CD4-positive, alpha-beta T cell treated with Interleukin-2 at 100 ng/mL for 4 hours (primary cell): ENCODE measurements at regions not wholly inside any gene's neighbourhood (a gene's known extent, or its start where the extent isn't known, plus 50 kb on each side); places are given as distances from the start of the nearest gene placed in this dataset.

Experiments
- DNase-seq: peaks from one replicate; pipeline ENCODE4 v3.0.0-alpha.2; 2020; ENCODE audit warnings: low spot score

GRCh38 chr5:74226716-74227485 lies 413.6 kb downstream of the ENC1 start:
- DNase-seq: no peak

DNA sequence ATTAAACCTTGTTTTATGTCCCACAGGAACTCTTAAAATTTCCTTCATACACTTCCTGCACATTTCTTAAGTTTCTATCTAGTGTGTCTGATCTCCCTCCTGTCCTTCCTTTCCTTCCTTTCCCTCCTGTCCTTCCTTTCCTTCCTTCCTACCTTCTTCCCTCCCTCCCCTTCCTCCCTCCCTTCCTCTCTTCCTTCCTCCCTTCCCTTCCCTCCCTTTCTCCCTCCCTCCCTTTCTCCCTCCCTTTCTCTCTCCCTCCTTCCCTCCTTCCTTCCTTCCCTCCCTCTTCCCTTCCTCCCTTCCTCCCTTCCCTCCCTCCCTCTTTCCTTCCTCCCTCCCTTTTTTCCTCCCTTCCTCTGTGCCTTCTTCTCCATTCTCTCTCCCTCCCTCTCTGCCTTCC lies 414.9 kb downstream of the ENC1 start:
- DNase-seq: no peak

DNA sequence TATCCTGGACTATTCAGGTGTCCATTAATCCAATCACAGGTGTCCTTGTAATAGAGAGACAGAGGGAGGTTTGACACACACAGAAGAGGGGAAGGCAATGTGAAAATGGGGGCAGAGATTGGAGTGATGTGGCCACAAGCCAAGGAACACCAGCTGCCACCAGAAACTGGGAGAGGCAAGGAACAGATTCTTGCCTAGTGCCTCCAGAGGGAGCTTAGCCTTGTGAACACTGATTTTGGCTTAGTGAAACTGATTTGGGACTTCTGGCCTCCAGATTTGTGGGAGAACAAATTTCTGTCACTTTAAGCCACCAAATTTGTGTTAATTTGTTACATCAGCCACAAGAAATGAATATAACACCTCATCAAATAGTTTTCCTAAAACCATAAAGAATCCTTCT lies 416.2 kb downstream of the ENC1 start:
- no peak for DNase-seq

GRCh38 chr5:74222806-74223205 lies 417.7 kb downstream of the ENC1 start:
- DNase-seq: no peak

DNA sequence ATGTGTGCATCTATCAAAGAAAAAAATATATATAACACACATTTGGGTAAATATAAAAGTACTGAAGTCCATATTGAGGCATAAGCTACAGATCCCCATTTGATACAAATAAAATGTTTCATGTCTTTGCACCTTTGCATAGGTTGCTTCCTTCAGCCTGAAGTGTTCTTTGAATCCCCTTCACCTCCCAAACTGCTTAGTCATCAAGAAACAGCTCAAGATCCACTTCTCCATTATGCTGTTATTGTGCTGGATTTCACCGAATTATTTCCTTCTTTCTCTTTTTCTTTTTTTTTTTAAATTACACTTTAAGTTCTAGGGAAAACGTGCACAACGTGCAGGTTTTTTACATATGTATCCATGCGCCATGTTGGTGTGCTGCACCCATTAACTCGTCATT lies 419.1 kb downstream of the ENC1 start:
- no peak for DNase-seq

DNA sequence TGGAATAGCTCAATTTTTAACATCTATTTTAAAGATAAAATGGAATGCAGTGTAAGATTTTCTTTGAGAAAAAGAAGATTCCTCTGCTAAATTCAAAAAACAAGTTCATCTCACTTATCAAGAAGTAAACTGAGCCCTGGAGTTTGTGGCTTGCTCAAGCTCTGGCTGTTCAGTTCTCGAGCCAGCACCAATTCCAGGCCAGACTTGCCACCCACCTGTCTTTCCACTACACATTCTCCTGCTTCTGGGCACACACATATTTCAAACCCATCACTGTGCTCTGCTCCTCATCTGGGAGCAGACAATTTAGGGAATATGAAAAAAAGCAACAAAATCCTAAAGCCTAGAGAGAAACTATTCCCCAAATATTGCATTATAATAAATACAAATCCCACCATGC lies 424.5 kb downstream of the ENC1 start:
- no peak for DNase-seq

GRCh38 chr5:74212336-74212735 lies 428.2 kb downstream of the ENC1 start:
- no peak for DNase-seq

DNA sequence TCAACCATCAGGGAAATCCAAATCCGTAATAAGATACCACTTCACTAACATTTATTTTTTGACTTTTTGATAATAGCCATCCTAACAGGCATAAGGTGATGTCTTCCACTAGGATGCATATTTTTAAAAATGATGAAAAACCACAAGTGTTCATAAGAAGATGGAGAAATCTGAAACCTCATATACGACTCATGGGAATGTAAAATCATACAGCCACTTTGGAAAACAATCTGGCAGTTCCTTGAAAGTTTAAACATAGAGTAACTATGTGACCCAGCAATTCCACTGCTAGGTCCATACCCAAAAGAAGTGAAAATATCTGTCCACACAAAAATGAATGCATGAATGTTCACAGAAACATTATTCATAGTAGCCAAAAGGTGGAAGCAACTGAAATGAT lies 431.0 kb downstream of the ENC1 start:
- no peak for DNase-seq

DNA sequence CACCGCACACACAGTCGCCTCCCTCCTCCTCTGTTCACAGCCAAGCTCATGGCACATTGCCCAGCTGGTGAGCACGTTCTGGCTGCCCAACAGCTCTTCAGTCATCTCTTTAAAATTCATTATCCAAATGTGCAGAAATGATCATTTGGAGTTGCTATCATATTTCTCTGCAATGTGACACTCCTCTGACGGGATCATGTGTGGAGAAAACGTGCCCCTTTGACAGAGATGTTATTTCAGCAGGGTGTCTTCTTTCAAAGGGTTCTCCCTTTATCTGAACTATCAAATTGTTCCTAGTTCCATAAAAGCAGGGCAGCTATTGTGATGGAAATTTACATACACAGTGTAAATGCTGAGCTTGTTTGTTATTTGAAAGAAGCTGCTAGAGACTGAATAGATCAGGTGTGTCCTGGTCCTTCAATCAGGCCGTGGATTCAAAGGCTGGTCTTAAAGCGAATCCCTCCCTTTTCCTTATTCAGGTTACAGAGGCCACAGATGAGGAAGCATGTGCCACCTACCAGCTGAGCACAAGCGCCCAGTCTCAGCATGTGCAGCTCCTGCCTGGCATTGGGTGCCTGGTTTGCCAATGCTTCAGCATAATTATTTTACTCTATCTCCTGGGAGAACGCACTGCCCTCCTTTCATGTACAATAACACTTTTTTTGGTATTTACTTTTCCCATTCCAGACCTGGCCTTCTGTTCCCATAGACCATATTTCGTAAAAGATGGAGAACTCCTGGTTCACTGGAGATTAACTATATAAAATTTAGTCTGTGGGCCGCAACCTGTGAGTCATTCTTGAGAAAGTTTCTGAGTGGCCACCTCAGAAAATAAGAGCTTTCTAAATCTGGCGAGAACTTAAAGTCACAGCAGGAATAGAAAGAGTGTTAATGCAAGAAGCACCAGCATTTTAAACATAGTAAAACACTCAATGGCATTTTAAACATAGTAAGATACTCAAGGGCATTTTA lies 433.7 kb downstream of the ENC1 start:
- DNase-seq: no peak

- no peak for DNase-seq
These were observed 434.6 kb downstream of the ENC1 start for GRCh38 chr5:74205767-74206578.

DNA sequence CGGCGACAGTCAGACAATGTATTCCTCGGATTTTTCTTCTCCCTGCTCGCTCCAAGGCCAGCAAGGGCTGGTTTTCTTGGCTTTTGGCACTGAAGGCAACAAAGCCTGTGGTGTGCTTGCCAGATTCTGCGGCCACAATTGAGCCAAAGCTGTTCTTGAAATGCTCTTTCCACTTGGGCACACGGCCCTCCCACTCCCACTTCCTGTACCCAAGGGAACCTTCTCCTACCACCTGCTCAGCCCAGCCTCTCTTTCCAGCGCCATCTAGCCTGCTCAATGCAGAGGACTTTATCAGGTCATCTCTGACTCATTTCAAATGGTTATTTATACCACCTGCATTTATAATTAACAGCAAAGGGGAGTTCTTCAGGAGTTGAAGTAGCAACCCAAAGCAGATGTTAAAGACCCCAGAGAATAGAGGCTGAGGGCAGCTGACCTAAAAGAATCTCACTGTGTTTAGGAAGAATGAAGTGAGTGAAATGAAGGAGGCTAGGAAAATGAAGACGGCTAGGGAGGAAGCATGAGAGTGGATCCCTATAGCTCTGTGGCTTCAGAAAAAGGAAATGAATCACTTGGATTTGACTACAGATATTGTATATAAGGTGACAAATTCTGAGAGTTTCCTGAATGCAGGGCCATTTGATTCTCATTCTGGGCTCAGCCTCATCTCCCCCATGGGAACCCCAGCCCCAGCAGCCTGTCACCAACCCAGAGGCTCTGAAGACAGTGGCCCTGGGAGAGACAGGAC lies 439.0 kb downstream of the ENC1 start:
- no peak for DNase-seq

- no peak for DNase-seq
These were observed 440.0 kb downstream of the ENC1 start for GRCh38 chr5:74200560-74200959.

DNA sequence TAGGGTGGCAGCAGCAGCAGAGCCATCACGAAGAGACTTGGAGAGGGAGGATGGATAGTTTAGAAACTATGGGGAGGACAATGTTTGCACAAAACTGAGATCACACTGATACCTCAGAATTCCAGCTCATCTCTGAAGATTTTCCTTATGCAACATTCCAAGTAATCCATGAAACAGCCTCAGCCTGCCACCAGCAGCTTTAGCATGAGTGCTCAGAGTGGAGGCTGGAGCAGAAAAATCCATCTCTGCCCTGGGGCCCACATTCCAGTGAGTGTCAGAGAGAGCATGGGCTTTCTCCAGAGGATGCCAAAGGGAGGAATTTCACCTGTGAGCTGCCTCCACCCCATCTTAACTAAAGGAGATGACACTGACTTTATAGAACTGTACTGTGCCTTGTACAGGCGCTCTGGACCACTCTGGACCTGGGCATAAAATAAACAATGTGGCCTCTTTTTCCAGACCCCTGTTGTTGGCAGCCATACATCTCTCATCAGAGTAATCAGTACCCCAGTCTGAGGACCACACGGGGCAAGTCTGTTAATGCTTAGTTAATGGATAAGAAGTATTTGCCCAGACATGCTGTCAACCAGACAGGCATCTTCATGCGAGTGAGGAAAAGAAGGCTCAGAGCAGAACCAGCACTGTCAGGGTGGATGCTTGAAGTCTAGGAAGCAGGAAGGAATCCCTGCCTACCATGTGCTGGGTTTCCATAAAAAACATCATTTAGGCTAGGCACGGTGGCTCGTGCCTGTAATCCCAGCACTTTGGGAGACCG lies 440.9 kb downstream of the ENC1 start:
- DNase-seq: no peak

DNA sequence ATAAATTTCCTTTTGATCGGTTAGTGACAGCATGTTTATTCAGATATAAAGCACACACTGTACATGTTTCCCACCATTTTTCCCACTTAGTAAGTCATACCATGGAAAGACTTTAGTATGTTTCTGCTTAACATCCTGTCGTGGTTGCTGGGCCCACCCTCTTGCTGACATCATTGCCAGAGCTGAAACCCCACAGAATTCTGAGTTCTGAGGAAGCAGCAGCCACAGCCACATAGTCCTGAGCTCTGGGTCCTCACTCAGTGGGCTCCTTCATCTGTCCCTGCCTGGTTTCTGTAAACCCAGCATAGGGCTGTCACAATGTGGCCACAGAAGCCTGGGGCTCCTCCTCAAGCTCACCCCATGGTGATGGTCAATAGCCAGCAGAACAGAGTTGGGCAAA lies 441.5 kb downstream of the ENC1 start:
- DNase-seq: no peak

DNA sequence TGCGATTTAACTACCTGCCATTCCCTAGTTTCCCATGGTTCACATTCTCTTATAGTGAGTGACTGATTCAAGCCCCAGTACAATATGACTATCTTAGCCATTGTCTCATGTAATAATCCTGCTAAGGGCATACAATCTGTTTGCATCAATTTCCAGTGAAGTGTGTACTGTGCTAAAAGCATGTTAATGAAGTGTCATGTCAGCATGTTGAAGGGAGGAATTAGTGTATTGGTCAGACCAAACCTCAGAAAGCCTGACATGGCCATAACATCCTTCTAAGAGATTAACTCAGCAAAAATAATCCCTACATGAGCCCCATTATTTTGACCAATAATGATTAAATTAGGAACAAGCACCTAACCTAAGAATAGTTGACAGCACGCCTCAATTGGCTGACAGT lies 442.4 kb downstream of the ENC1 start:
- no peak for DNase-seq

DNA sequence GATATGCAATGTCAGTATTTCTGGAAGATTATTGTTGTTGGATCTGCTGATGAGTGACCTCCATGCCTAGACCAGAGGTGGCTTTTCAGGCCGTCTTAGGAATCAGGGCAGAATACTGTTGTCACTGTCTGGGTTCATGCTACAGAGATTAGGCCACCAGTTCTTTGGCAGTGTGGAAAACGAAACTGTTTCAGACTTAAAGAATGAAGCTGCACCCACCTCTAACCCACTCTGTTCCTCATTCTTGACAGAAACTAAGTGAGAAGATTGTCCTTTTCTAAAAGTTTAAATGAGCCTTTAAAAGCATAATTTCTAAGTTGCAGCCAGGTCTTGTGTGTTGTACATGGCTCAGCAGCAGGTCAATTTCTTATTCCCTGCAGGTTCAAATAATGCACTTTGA lies 444.3 kb downstream of the ENC1 start:
- DNase-seq: no peak

GRCh38 chr5:74194196-74194595 lies 446.3 kb downstream of the ENC1 start:
- DNase-seq: no peak

DNA sequence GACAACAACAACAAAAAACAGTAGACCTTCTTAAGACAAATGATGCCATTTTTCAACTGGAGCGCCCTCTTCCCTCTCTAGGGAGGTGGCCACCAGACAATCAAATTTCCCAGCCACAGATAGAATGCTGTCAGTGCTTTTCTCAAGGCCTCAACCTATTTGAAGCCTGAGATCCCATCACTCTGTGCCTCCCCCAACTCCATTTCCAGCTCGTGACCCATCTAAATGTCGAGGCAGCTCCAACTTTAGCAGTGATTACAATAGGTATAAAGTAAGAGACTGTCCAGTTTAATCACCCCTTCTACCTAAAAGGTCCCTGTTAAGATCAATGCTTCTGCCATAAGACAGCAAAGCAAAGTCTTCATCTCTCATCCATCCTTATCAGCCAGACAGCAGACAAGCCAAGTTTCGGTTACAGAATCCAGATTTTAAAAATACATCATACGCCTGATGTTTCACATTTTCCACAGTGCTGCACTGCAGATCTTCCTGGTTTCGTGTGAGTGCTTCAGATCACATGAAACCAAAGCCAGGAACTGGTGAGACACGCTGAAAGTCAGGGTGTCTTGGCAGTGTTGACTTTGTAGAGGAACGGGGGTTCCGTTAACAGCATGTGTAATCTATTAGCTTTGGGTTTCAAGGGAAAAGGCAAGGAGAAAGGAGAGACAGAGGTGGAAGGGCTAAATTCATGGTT lies 447.8 kb downstream of the ENC1 start:
- DNase-seq: no peak

GRCh38 chr5:74188351-74189105 lies 452.0 kb downstream of the ENC1 start:
- no peak for DNase-seq

GRCh38 chr5:74187757-74188156 lies 452.8 kb downstream of the ENC1 start:
- no peak for DNase-seq
